RCC 7860 (cell line): ENCODE measurements at regions not wholly inside any gene's neighbourhood (a gene's known extent, or its start where the extent isn't known, plus 50 kb on each side); places are given as distances from the start of the nearest gene placed in this dataset.
"Not testable (repeated sequence)": the region's sequence is repeated elsewhere in the genome, so short reads cannot be mapped to it uniquely, and the experiment has no call there.

ENCODE experiments used
- DNase-seq: peaks from one replicate; pipeline ENCODE4 v3.0.0-alpha.2; 2015; ENCODE audit warnings: low spot score
- FAIRE-seq: peaks from 2 replicates; lab custom pipeline; 2012; peaks lifted over from hg19 to GRCh38; lab: Jason Lieb, UNC

DNA sequence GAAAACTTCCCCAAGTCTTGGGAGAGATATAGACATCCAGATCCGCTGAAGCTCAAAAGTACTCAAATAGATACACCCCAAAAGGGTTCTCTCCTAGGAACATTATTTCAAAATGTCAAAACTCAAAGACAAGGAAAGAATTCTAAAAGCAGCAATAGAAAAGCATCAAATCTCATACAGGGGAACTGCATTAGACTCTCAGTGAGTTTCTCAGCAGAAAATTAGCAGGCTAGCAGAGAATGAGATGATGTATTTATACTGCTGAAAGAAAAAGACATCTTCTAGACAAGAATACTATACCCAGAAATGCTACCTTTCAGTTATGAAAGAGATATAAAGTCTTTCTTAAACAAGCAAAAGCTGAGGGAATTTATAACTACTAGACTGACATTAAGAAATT is 75.5 kb upstream of the RIMS1 start:
- DNase-seq (no peak), FAIRE-seq (no peak)

DNA sequence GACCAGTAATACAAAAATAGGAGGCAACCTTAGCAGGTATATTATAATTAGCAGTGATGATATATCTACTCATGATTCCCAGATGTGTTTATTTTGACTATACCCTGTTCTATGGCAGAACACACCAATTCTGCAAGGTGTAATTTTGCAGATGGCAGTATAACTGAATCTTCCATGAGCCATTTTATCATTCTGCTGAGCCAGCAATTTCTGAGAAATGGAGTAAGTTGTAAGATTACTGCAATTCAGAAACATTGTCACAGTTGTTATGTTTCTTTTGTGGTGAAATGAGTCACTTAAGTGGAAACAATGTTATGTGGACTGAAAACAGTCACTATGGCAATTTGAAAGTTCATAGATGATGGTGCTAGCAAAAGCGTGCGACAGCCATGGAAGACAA is 63.7 kb upstream of the RIMS1 start:
- DNase-seq: no peak
- FAIRE-seq: no peak

DNA sequence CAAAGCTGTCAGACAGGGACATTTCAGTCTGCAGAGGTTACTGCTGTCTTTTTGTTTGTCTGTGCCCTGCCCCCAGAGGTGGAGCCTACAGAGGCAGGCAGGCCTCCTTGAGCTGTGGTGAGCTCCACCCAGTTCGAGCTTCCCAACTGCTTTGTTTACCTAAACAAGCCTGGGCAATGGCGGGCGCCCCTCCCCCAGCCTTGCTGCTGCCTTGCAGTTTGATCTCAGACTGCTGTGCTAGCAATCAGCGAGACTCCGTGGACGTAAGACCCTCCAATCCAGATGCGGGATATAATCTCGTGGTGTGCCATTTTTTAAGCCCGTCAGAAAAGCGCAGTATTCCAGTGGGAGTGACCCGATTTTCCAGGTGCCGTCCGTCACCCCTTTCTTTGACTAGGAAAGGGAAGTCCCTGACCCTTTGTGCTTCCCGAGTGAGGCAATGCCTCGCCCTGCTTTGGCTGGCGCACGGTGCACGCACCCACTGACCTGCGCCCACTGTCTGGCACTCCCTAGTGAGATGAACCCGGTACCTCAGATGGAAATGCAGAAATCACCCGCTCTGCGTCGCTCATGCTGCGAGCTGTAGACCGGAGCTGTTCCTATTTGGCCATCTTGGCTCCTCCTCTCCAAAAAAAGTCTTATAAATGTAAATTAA is 54.1 kb upstream of the RIMS1 start:
- not testable (repeated sequence) for DNase-seq, FAIRE-seq
